ENCODE measurements at regions not wholly inside any gene's neighbourhood (a gene's known extent, or its start where the extent isn't known, plus 50 kb on each side); places are given as distances from the start of the nearest gene placed in this dataset.
A peak's percentile ranks its signal among the peaks of the same experiment; 100 is the strongest.

GRCh38 chr12:127108360-127109215, 1158.4 kb upstream of the TMEM132C start:
- intact Hi-C loops (cut with DNase I): loop anchor here in 1 of 2 donors (10.0 kb wide), 1 partner anchor 186 kb away; no protein-coding TSS in a partner anchor
- Histone ChIP-seq H3K27ac (no peak overlapping the region), H3K4me1 (no peaks in the 10 kb centered on the region), H3K9me3 (no peaks in the 10 kb centered on the region), H3K36me3 (no peaks in the 10 kb centered on the region), H3K4me3 (no peak overlapping the region), H3K27me3 (no peaks in the 10 kb centered on the region)
- peak; percentile 93 to 98 (median 96) for ATAC-seq
- TF ChIP-seq POLR2A (IDR thresholded peaks at IDR 0.05): no peak
- TF ChIP-seq CTCF (IDR thresholded peaks at IDR 0.05): peak; percentile 75 to 76 (median 76)
- 42% methylated on average over 7 of the region's 7 CpGs for WGBS (ENCODE audit: insufficient coverage, low coverage, low lambda C conversion rate, missing lambda C conversion rate)
- DNase-seq: peak; percentile 60 to 68 (median 64)

DNA sequence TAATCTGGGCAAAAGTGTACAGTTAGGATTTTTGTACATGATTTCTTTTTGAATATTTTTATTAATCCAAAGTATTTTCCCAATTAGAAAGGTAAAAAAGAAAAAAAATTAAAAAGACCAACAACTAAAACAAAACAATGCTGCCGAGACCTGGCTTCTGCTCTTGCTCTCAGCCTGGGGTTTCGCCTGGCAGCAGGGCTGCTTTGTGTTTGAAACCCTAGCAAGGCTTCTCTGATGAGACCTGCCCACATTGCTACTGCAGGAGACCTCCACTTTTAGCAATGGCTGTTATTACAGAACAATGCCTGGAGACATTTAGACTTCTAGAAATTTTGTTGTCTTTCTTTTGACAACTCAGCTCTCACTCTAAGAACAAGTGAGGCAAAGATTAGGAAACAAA, 1153.0 kb upstream of the TMEM132C start:
- WGBS (ENCODE audit: insufficient coverage, low coverage, low lambda C conversion rate, missing lambda C conversion rate): 59% methylated on average over 2 of the region's 2 CpGs
- no peak overlapping the region for H3K4me3 ChIP-seq

GRCh38 chr12:127115468-127116035, 1151.4 kb upstream of the TMEM132C start:
- Histone ChIP-seq H3K27me3 (no peaks in the 10 kb centered on the region), H3K4me1 (no peaks in the 10 kb centered on the region), H3K9me3 (no peaks in the 10 kb centered on the region), H3K4me3 (no peak overlapping the region), H3K27ac (no peak overlapping the region), H3K36me3 (no peaks in the 10 kb centered on the region)
- DNase-seq (no peak), ATAC-seq (no peak)
- WGBS (ENCODE audit: insufficient coverage, low coverage, low lambda C conversion rate, missing lambda C conversion rate): 75% methylated on average over 4 of the region's 4 CpGs
- intact Hi-C loops (cut with DNase I): loop anchor here in 1 of 2 donors (10.0 kb wide), 1 partner anchor 189 kb away; no protein-coding TSS in a partner anchor
- no peak for TF ChIP-seq CTCF (IDR thresholded peaks at IDR 0.05)
- no peak for TF ChIP-seq POLR2A (IDR thresholded peaks at IDR 0.05)

More for the DNA sequence above, 1153.0 kb upstream of the TMEM132C start:
- Histone ChIP-seq H3K27ac (no peak overlapping the region), H3K4me1 (no peaks in the 10 kb centered on the region), H3K27me3 (no peaks in the 10 kb centered on the region), H3K9me3 (no peaks in the 10 kb centered on the region), H3K36me3 (no peaks in the 10 kb centered on the region)
- no peak for ATAC-seq
- TF ChIP-seq CTCF (IDR thresholded peaks at IDR 0.05) (no peak), POLR2A (IDR thresholded peaks at IDR 0.05) (no peak)
- no peak for DNase-seq
- intact Hi-C loops (cut with DNase I): loop anchor here in 1 of 2 donors (10.0 kb wide), 1 partner anchor 191 kb away; no protein-coding TSS in a partner anchor

DNA sequence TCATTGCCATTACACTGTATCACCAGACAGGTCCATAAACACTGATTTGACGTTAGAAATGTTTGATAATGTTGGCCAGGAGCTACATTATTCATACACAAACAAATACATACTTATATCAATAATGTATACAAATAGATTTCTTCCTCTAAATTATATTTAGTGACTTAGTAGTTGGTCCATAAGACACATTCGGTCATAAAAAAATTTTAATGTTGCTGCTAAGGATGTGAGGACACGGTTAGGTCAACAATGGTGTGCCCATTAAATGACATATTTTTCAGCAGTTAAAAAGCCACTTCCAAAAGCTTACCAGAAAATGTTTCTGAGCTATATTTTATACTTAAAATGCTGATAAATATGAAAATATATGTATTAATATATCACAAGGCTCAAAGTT, 1148.7 kb upstream of the TMEM132C start:
- 83% methylated on average over 3 of the region's 3 CpGs for WGBS (ENCODE audit: insufficient coverage, low coverage, low lambda C conversion rate, missing lambda C conversion rate)

More for the DNA sequence above, 1148.7 kb upstream of the TMEM132C start:
- H3K27ac ChIP-seq: no peak overlapping the region
- no peaks in the 10 kb centered on the region for H3K27me3 ChIP-seq
- no peaks in the 10 kb centered on the region for H3K4me1 ChIP-seq
- ATAC-seq (no peak), DNase-seq (no peak)
- intact Hi-C loops (cut with DNase I): loop anchor here in 1 of 2 donors (10.0 kb wide), 1 partner anchor 187 kb away; no protein-coding TSS in a partner anchor
- no peaks in the 10 kb centered on the region for H3K9me3 ChIP-seq
- H3K4me3 ChIP-seq: no peak overlapping the region
- no peak for TF ChIP-seq CTCF (IDR thresholded peaks at IDR 0.05)
- TF ChIP-seq POLR2A (IDR thresholded peaks at IDR 0.05): no peak
- no peaks in the 10 kb centered on the region for H3K36me3 ChIP-seq
